PC-3 (cell line): ENCODE measurements at regions not wholly inside any gene's neighbourhood (a gene's known extent, or its start where the extent isn't known, plus 50 kb on each side); places are given as distances from the start of the nearest gene placed in this dataset.

Experiments used
- ATAC-seq: fragments of 200-7000 bp; cut with Tn5 transposase; 2 replicates; pipeline ENCODE4 v1.9.1; 2020; ENCODE audit warnings: mild to moderate bottlenecking, moderate library complexity
- BruUV-seq: library from RNA; stranded (reverse); fragments of 400-500 nt; replicated peaks from 2 replicates; lab custom pipeline; 2021; lab: Mats Ljungman, UMichigan
- CTCF ChIA-PET: fragments of 300-600 bp; sonication (Branson Sonifier 250); formaldehyde crosslinking; loops from one replicate; lab custom pipeline; 2022; ENCODE audit warnings: antibody characterized with exemption; lab: Charles Lee
- POLR2A ChIA-PET: fragments of 300-600 bp; sonication (Branson Sonifier 250); formaldehyde crosslinking; loops from one replicate; lab custom pipeline; 2022; ENCODE audit warnings: antibody characterized with exemption; ENCODE audit not compliant: unreplicated experiment; lab: Charles Lee
- DNase-seq: peaks from one replicate; pipeline ENCODE4 v3.0.0-alpha.2; 2015
- H2AFZ ChIP-seq: fragments of 300-600 bp; sonication (generic); 2 replicates; pipeline ENCODE4 v1.6.0; 2016; ENCODE audit warnings: antibody characterized with exemption, low read length
- H3F3A ChIP-seq: fragments of 300-600 bp; sonication (generic); one replicate; pipeline ENCODE4 v1.6.0; 2017; ENCODE audit warnings: antibody characterized with exemption, low read length, control low read depth, mild to moderate bottlenecking; ENCODE audit not compliant: unreplicated experiment
- H3K27ac ChIP-seq: fragments of 300-600 bp; sonication (generic); 2 replicates; pipeline ENCODE4 v1.5.1; 2016; ENCODE audit warnings: mild to moderate bottlenecking, low read length
- H3K27me3 ChIP-seq: fragments of 300-600 bp; sonication (generic); 2 replicates; pipeline ENCODE4 v1.6.1; 2016; ENCODE audit warnings: low read length, mixed read lengths
- H3K36me3 ChIP-seq: fragments of 300-600 bp; sonication (generic); 2 replicates; pipeline ENCODE4 v1.6.1; 2016; ENCODE audit warnings: low read depth, mixed run types, low read length, mixed read lengths
- H3K4me1 ChIP-seq: fragments of 300-600 bp; sonication (generic); 2 replicates; pipeline ENCODE4 v1.5.1; 2016; ENCODE audit warnings: low read length; ENCODE audit not compliant: insufficient read depth
- H3K4me2 ChIP-seq: fragments of 300-600 bp; sonication (generic); 2 replicates; pipeline ENCODE4 v1.6.0; 2016; ENCODE audit warnings: low read length
- H3K4me3 ChIP-seq: fragments of 300-600 bp; sonication (generic); 2 replicates; pipeline ENCODE4 v1.5.1; 2016; ENCODE audit warnings: mild to moderate bottlenecking, low read length, mixed read lengths
- H3K79me2 ChIP-seq: fragments of 300-600 bp; sonication (generic); 2 replicates; pipeline ENCODE4 v1.6.1; 2017; ENCODE audit warnings: low read length, mixed read lengths
- H3K9ac ChIP-seq: fragments of 300-600 bp; sonication (generic); 2 replicates; pipeline ENCODE4 v1.6.0; 2016; ENCODE audit warnings: mild to moderate bottlenecking, low read length
- H3K9me2 ChIP-seq: fragments of 300-600 bp; sonication (generic); replicated peaks from 2 replicates; pipeline ENCODE4 v1.6.1; 2016; ENCODE audit warnings: mixed run types, low read length, mixed read lengths
- H3K9me3 ChIP-seq: fragments of 300-600 bp; sonication (generic); 2 replicates; pipeline ENCODE4 v1.6.1; 2016; ENCODE audit warnings: low read length, mixed read lengths
- H4K20me1 ChIP-seq: fragments of 300-600 bp; sonication (generic); 2 replicates; pipeline ENCODE4 v1.6.1; 2016; ENCODE audit warnings: low read length, mixed read lengths
- CTCF ChIP-seq: fragments of 300-600 bp; sonication (generic); conservative IDR thresholded peaks from 2 replicates; pipeline ENCODE4 v1.5.1; 2017; ENCODE audit warnings: antibody characterized with exemption, low read depth, mild to moderate bottlenecking, low read length
- EZH2 ChIP-seq: fragments of 300-600 bp; sonication (generic); IDR thresholded peaks from one replicate; pipeline ENCODE4 v1.6.1; 2017; ENCODE audit warnings: antibody characterized with exemption, mild to moderate bottlenecking, low read length; ENCODE audit not compliant: unreplicated experiment
- EZH2phosphoT487 ChIP-seq: fragments of 300-600 bp; sonication (generic); IDR thresholded peaks from 2 replicates; pipeline ENCODE4 v1.6.1; 2018; ENCODE audit warnings: mild to moderate bottlenecking, antibody characterized with exemption, low read length, borderline replicate concordance
- intact Hi-C: fragments of 100-400 bp; cut with micrococcal nuclease; formaldehyde crosslinking; loops from 2 replicates; pipeline ENCODE4 v1.9.0; 2023

GRCh38 chr3:104989878-104990277 lies 376.8 kb upstream of the ALCAM start:
- Histone ChIP-seq H3K79me2 (no peaks in the 10 kb centered on the region), H2AFZ (no peak overlapping the region), H3K9me3 (no peaks in the 10 kb centered on the region), H3K27me3 (no peaks in the 10 kb centered on the region), H3K27ac (no peak overlapping the region), H3F3A (no peaks in the 10 kb centered on the region), H3K4me1 (no peaks in the 10 kb centered on the region; the same call in 1 of the 2 replicates), H3K9ac (no peak overlapping the region), H3K4me2 (no peak overlapping the region), H3K9me2 (no peaks in the 10 kb centered on the region), H4K20me1 (no peaks in the 10 kb centered on the region), H3K4me3 (no peak overlapping the region), H3K36me3 (no peaks in the 10 kb centered on the region)
- BruUV-seq = no TSS peak
- ChIA-PET CTCF (no interaction called here), POLR2A (no interaction called here)
- intact Hi-C loops = no loop called here
- DNase-seq (no peak), ATAC-seq (no peak)
- TF ChIP-seq EZH2phosphoT487 (no peak), CTCF (no peak), EZH2 (no peak)

- CTCF ChIA-PET = no interaction called here
- no peaks in the 10 kb centered on the region for H3K27me3 ChIP-seq
- no peaks in the 10 kb centered on the region; the same call in 1 of the 2 replicates for H3K4me1 ChIP-seq
- no peak overlapping the region for H3K27ac ChIP-seq
- intact Hi-C loops = no loop called here
- H4K20me1 ChIP-seq = no peaks in the 10 kb centered on the region
- no peaks in the 10 kb centered on the region for H3K36me3 ChIP-seq
- no TSS peak for BruUV-seq
- ATAC-seq (no peak), DNase-seq (no peak)
- TF ChIP-seq CTCF = no peak
- no peak for TF ChIP-seq EZH2phosphoT487
- TF ChIP-seq EZH2 = no peak
- H3K4me2 ChIP-seq = no peak overlapping the region
- H3K9me3 ChIP-seq = no peaks in the 10 kb centered on the region
- no peaks in the 10 kb centered on the region for H3K9me2 ChIP-seq
- no peaks in the 10 kb centered on the region for H3K79me2 ChIP-seq
- no peak overlapping the region for H2AFZ ChIP-seq
- H3K9ac ChIP-seq = no peak overlapping the region
- POLR2A ChIA-PET = no interaction called here
- no peak overlapping the region for H3K4me3 ChIP-seq
- no peaks in the 10 kb centered on the region for H3F3A ChIP-seq
Measured at GRCh38 chr3:104990758-104991157, 376.0 kb upstream of the ALCAM start.

- no peaks in the 10 kb centered on the region for H3K9me2 ChIP-seq
- no peak overlapping the region for H3K4me3 ChIP-seq
- H2AFZ ChIP-seq = no peak overlapping the region
- H3K9me3 ChIP-seq = no peaks in the 10 kb centered on the region
- no peaks in the 10 kb centered on the region for H3K79me2 ChIP-seq
- no peaks in the 10 kb centered on the region for H3K36me3 ChIP-seq
- CTCF ChIA-PET = no interaction called here
- TF ChIP-seq CTCF (no peak), EZH2phosphoT487 (no peak), EZH2 (no peak)
- no peaks in the 10 kb centered on the region for H4K20me1 ChIP-seq
- no peak for DNase-seq
- no peak for ATAC-seq
- intact Hi-C loops = no loop called here
- no peak overlapping the region for H3K9ac ChIP-seq
- no peak overlapping the region for H3K4me2 ChIP-seq
- H3K27ac ChIP-seq = no peak overlapping the region
- no peaks in the 10 kb centered on the region; the same call in 1 of the 2 replicates for H3K4me1 ChIP-seq
- no peaks in the 10 kb centered on the region for H3K27me3 ChIP-seq
- POLR2A ChIA-PET = no interaction called here
- no peaks in the 10 kb centered on the region for H3F3A ChIP-seq
- no TSS peak for BruUV-seq
Measured at GRCh38 chr3:104992676-104993075, 374.0 kb upstream of the ALCAM start.
